ENCODE measurements at regions not wholly inside any gene's neighbourhood (a gene's known extent, or its start where the extent isn't known, plus 50 kb on each side); places are given as distances from the start of the nearest gene placed in this dataset.

GRCh38 chr6:25009393-25009710 is 73.6 kb upstream of the RIPOR2 start:
- ATAC-seq (ENCODE audit: poor library complexity), result no peak
- DNase-seq, result no peak
- intact Hi-C loops (cut with DNase I), result no loop called here

- ATAC-seq (ENCODE audit: poor library complexity), result no peak
- DNase-seq, result no peak
- intact Hi-C loops (cut with DNase I), result no loop called here
These were observed 74.4 kb upstream of the RIPOR2 start for GRCh38 chr6:25010176-25010575.

- no peak for DNase-seq
- ATAC-seq (ENCODE audit: poor library complexity), result no peak
- intact Hi-C loops (cut with DNase I), result no loop called here
These were observed 75.3 kb upstream of the RIPOR2 start for GRCh38 chr6:25010902-25011625.

- no peak for DNase-seq
These were observed 76.9 kb upstream of the RIPOR2 start for GRCh38 chr6:25012657-25013056.

GRCh38 chr6:25013246-25013645 is 77.5 kb upstream of the RIPOR2 start:
- intact Hi-C loops (cut with DNase I), result no loop called here
- ATAC-seq (ENCODE audit: poor library complexity) (no peak), DNase-seq (no peak)

More at GRCh38 chr6:25012657-25013056, 76.9 kb upstream of the RIPOR2 start:
- intact Hi-C loops (cut with DNase I), result no loop called here
- no peak for ATAC-seq (ENCODE audit: poor library complexity)

GRCh38 chr6:25014369-25014768 is 78.6 kb upstream of the RIPOR2 start:
- no peak for DNase-seq
- ATAC-seq (ENCODE audit: poor library complexity), result no peak
- intact Hi-C loops (cut with DNase I), result no loop called here

- peak; percentile 38 for ATAC-seq (ENCODE audit: poor library complexity)
- intact Hi-C loops (cut with DNase I), result no loop called here
These were observed 79.2 kb upstream of the RIPOR2 start for GRCh38 chr6:25014791-25015560.

GRCh38 chr6:25016014-25016720 is 80.4 kb upstream of the RIPOR2 start:
- DNase-seq (no peak), ATAC-seq (ENCODE audit: poor library complexity) (no peak)
- intact Hi-C loops (cut with DNase I), result no loop called here

More at GRCh38 chr6:25014791-25015560, 79.2 kb upstream of the RIPOR2 start:
- DNase-seq, result no peak

- intact Hi-C loops (cut with DNase I), result no loop called here
- no peak for DNase-seq
- no peak for ATAC-seq (ENCODE audit: poor library complexity)
These were observed 81.7 kb upstream of the RIPOR2 start for GRCh38 chr6:25017486-25017885.

GRCh38 chr6:25017932-25018567 is 82.3 kb upstream of the RIPOR2 start:
- ATAC-seq (ENCODE audit: poor library complexity) (no peak), DNase-seq (peak; percentile 78)
- intact Hi-C loops (cut with DNase I), result no loop called here

GRCh38 chr6:25018568-25018954 is 82.8 kb upstream of the RIPOR2 start:
- ATAC-seq (ENCODE audit: poor library complexity), result no peak
- intact Hi-C loops (cut with DNase I), result no loop called here
- no peak for DNase-seq

- no peak for DNase-seq
- no peak for ATAC-seq (ENCODE audit: poor library complexity)
- intact Hi-C loops (cut with DNase I), result no loop called here
These were observed 86.4 kb upstream of the RIPOR2 start for GRCh38 chr6:25022140-25022553.

- intact Hi-C loops (cut with DNase I), result no loop called here
- DNase-seq (no peak), ATAC-seq (ENCODE audit: poor library complexity) (no peak)
These were observed 88.0 kb upstream of the RIPOR2 start for GRCh38 chr6:25023781-25024180.

- no peak for ATAC-seq (ENCODE audit: poor library complexity)
- DNase-seq, result no peak
These were observed 89.1 kb upstream of the RIPOR2 start for GRCh38 chr6:25024821-25025220.

GRCh38 chr6:25025248-25025918 is 89.6 kb upstream of the RIPOR2 start:
- intact Hi-C loops (cut with DNase I), result no loop called here
- no peak for DNase-seq
- ATAC-seq (ENCODE audit: poor library complexity), result no peak

More at GRCh38 chr6:25024821-25025220, 89.1 kb upstream of the RIPOR2 start:
- intact Hi-C loops (cut with DNase I), result no loop called here

GRCh38 chr6:25025919-25026301 is 90.2 kb upstream of the RIPOR2 start:
- DNase-seq, result no peak
- intact Hi-C loops (cut with DNase I), result no loop called here
- no peak for ATAC-seq (ENCODE audit: poor library complexity)

- DNase-seq, result no peak
- no peak for ATAC-seq (ENCODE audit: poor library complexity)
- intact Hi-C loops (cut with DNase I), result no loop called here
These were observed 91.0 kb upstream of the RIPOR2 start for GRCh38 chr6:25026723-25027122.

- intact Hi-C loops (cut with DNase I), result no loop called here
- DNase-seq (no peak), ATAC-seq (ENCODE audit: poor library complexity) (no peak)
These were observed 91.6 kb upstream of the RIPOR2 start for GRCh38 chr6:25027221-25027916.

Measured in Right ventricle myocardium superior (tissue), 1 donor.